Caco-2 (cell line): ENCODE measurements at regions not wholly inside any gene's neighbourhood (a gene's known extent, or its start where the extent isn't known, plus 50 kb on each side); places are given as distances from the start of the nearest gene placed in this dataset.

ENCODE experiments used
- BruUV-seq: library from RNA; stranded (reverse); fragments of 400-500 nt; replicated peaks from 2 replicates; lab custom pipeline; 2021; lab: Mats Ljungman, UMichigan
- CTCF ChIA-PET: fragments of 300-600 bp; sonication (Branson Sonifier 250); formaldehyde crosslinking; loops from one replicate; lab custom pipeline; 2022; ENCODE audit warnings: antibody characterized with exemption; lab: Charles Lee
- POLR2A ChIA-PET: fragments of 300-600 bp; sonication (Branson Sonifier 250); formaldehyde crosslinking; loops from one replicate; lab custom pipeline; 2022; ENCODE audit warnings: antibody characterized with exemption; lab: Charles Lee
- DNase-seq, 2 experiments: peaks; one replicate each; pipeline versions ENCODE4 v3.0.0 to v3.0.0-alpha.2; 2020 to 2022
- H3K27me3 ChIP-seq: replicated peaks from 2 replicates; pipeline ENCODE4 v1.6.0; 2011; ENCODE audit warnings: low read length; ENCODE audit not compliant: control insufficient read depth, insufficient read depth
- H3K36me3 ChIP-seq: 2 replicates; pipeline ENCODE4 v1.5.1; 2011; ENCODE audit warnings: low read length; ENCODE audit not compliant: control insufficient read depth, insufficient read depth
- H3K4me1 ChIP-seq: fragments of 250-450 bp; sonication (Bioruptor Pico); 2 replicates; pipeline ENCODE4 v1.5.1; 2020; ENCODE audit warnings: mild to moderate bottlenecking
- H3K4me3 ChIP-seq: 2 replicates; pipeline ENCODE4 v1.5.1; 2011; ENCODE audit warnings: low read depth, mild to moderate bottlenecking, control low read depth, low read length
- H3K9me3 ChIP-seq: fragments of 250-450 bp; sonication (Bioruptor Pico); 2 replicates; pipeline ENCODE4 v1.5.1; 2020; ENCODE audit warnings: mild to moderate bottlenecking, moderate library complexity
- H3K27ac Mint-ChIP-seq: one replicate; pipeline ENCODE4 v1.8.0; 2022; ENCODE audit warnings: mixed read lengths; ENCODE audit not compliant: unreplicated experiment
- H3K27me3 Mint-ChIP-seq: one replicate; pipeline ENCODE4 v1.8.0; 2022; ENCODE audit warnings: mixed read lengths; ENCODE audit not compliant: insufficient read depth, unreplicated experiment
- H3K36me3 Mint-ChIP-seq: one replicate; pipeline ENCODE4 v1.8.0; 2022; ENCODE audit warnings: mild to moderate bottlenecking, mixed read lengths; ENCODE audit not compliant: insufficient read depth, unreplicated experiment
- H3K4me1 Mint-ChIP-seq: one replicate; pipeline ENCODE4 v1.8.0; 2022; ENCODE audit warnings: low read depth, mixed read lengths; ENCODE audit not compliant: unreplicated experiment
- H3K4me3 Mint-ChIP-seq: one replicate; pipeline ENCODE4 v1.8.0; 2022; ENCODE audit warnings: mild to moderate bottlenecking, moderate library complexity, mixed read lengths; ENCODE audit not compliant: unreplicated experiment
- H3K9me3 Mint-ChIP-seq: one replicate; pipeline ENCODE4 v1.8.0; 2022; ENCODE audit warnings: mixed read lengths; ENCODE audit not compliant: unreplicated experiment
- intact Hi-C: fragments of 100-400 bp; cut with micrococcal nuclease; formaldehyde crosslinking; loops from one replicate; pipeline ENCODE4 v1.10.0; 2022; ENCODE audit not compliant: unreplicated experiment
- TF ChIP-seq, protein P1 (sequence below), 2 experiments: fragments of 200-600 bp in 1 of 2; IDR thresholded peaks; 1 replicate in 1 of 2; 2 replicates in 1 of 2; pipeline versions ENCODE4 v1.5.1 to v1.8.0; 2011 to 2022; ENCODE audit warnings: antibody characterized with exemption in 1 of 2, control low read depth in 1 of 2, inconsistent platforms in 1 of 2, low read depth in 1 of 2, low read length in 1 of 2, mild to moderate bottlenecking in 1 of 2, moderate library complexity in 1 of 2; ENCODE audit not compliant: insufficient read depth in 1 of 2, severe bottlenecking in 1 of 2, unreplicated experiment in 1 of 2

DNA sequence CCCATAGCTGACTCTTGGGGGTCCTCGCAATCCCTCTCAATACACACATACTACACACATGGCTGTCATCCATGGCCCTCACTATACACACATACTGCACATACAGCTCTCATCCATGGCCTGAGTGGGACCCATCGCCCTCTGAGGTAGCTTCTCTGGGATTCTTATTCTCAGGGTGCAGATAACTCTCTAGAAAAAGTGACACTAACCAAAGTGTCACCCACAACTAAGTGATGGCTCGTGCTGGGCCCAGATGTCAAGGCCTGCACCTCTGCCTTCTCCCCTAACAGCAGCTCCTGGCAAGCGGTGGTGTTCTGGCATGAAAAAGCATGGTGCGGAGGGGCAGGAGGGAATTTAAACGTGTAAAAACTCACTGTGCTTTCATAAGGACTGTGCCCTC, 62.7 kb upstream of the ZPBP start:
- Mint-ChIP-seq H3K4me1 (no peaks in the 10 kb centered on the region), H3K4me3 (no peak overlapping the region), H3K9me3 (no peaks in the 10 kb centered on the region), H3K36me3 (no peaks in the 10 kb centered on the region), H3K27me3 (peaks cover 13% of the 10 kb centered on the region), H3K27ac (no peak overlapping the region)
- TF ChIP-seq, protein P1, sequence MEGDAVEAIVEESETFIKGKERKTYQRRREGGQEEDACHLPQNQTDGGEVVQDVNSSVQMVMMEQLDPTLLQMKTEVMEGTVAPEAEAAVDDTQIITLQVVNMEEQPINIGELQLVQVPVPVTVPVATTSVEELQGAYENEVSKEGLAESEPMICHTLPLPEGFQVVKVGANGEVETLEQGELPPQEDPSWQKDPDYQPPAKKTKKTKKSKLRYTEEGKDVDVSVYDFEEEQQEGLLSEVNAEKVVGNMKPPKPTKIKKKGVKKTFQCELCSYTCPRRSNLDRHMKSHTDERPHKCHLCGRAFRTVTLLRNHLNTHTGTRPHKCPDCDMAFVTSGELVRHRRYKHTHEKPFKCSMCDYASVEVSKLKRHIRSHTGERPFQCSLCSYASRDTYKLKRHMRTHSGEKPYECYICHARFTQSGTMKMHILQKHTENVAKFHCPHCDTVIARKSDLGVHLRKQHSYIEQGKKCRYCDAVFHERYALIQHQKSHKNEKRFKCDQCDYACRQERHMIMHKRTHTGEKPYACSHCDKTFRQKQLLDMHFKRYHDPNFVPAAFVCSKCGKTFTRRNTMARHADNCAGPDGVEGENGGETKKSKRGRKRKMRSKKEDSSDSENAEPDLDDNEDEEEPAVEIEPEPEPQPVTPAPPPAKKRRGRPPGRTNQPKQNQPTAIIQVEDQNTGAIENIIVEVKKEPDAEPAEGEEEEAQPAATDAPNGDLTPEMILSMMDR (IDR thresholded peaks at IDR 0.05; ENCODE audit: insufficient read depth in 1 of 2, low read depth in 1 of 2, low read length in 1 of 2, severe bottlenecking in 1 of 2, unreplicated experiment in 1 of 2): no peak
- no peaks in the 10 kb centered on the region for H3K27me3 ChIP-seq
- intact Hi-C loops: no loop called here
- H3K9me3 ChIP-seq: no peaks in the 10 kb centered on the region
- ChIA-PET CTCF (no interaction called here), POLR2A (no interaction called here)
- H3K4me1 ChIP-seq: no peaks in the 10 kb centered on the region
- no peaks in the 10 kb centered on the region for H3K36me3 ChIP-seq
- no peak overlapping the region for H3K4me3 ChIP-seq
- DNase-seq: no peak
- no TSS peak for BruUV-seq

DNA sequence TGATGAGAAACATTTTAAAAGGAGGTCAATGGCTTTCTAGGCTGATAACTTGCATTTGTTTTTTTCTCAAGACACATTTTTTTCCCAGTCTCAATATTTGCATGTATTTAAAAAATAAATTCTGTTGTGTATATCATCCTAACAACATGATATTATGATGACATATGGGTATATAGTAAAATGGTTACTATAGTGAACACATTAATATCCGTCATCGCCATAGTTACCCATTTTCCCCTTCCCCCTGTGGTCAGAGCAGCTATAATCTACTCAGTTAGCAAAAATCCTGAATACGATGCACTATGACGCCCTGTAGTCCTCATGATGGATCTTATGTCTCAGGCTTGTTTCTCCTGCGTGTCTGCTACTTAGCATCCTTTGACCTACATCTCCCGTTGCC, 60.9 kb upstream of the ZPBP start:
- Mint-ChIP-seq H3K27ac (no peak overlapping the region), H3K4me3 (no peak overlapping the region), H3K9me3 (no peaks in the 10 kb centered on the region), H3K36me3 (no peaks in the 10 kb centered on the region), H3K4me1 (no peaks in the 10 kb centered on the region), H3K27me3 (peaks cover 16% of the 10 kb centered on the region)
- Histone ChIP-seq H3K27me3 (no peaks in the 10 kb centered on the region), H3K36me3 (no peaks in the 10 kb centered on the region), H3K4me3 (no peak overlapping the region), H3K4me1 (no peaks in the 10 kb centered on the region), H3K9me3 (no peaks in the 10 kb centered on the region)
- intact Hi-C loops: no loop called here
- BruUV-seq: no TSS peak
- no peak for DNase-seq
- TF ChIP-seq, protein P1 (IDR thresholded peaks at IDR 0.05; ENCODE audit: insufficient read depth in 1 of 2, low read depth in 1 of 2, low read length in 1 of 2, severe bottlenecking in 1 of 2, unreplicated experiment in 1 of 2): no peak
- CTCF ChIA-PET: no interaction called here
- POLR2A ChIA-PET: no interaction called here

DNA sequence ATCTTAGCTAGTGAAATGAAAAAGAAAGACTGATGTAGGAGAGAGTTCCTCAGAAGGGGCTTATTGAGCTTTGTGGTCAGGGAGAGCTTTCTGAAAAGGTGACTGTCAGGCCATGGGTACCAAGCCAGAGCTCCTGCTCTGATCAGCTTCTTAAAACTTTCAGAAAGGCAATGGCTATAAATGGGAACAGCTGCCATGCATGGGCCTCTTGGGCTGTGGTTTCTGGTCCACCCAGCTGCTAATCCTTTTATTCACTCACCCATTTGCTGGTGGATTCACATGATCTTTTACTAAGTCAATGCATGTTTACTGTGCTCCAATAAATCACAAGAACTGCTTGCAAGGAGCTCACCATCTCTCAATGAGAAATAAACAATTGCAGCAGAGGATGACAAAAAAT, 60.1 kb upstream of the ZPBP start:
- Mint-ChIP-seq H3K27me3 (peaks cover 16% of the 10 kb centered on the region), H3K36me3 (no peaks in the 10 kb centered on the region), H3K4me1 (no peaks in the 10 kb centered on the region), H3K27ac (no peak overlapping the region), H3K4me3 (no peak overlapping the region), H3K9me3 (no peaks in the 10 kb centered on the region)
- ChIA-PET POLR2A (no interaction called here), CTCF (no interaction called here)
- TF ChIP-seq, protein P1 (IDR thresholded peaks at IDR 0.05; ENCODE audit: insufficient read depth in 1 of 2, low read depth in 1 of 2, low read length in 1 of 2, severe bottlenecking in 1 of 2, unreplicated experiment in 1 of 2): no peak
- Histone ChIP-seq H3K4me3 (no peak overlapping the region), H3K36me3 (no peaks in the 10 kb centered on the region), H3K9me3 (no peaks in the 10 kb centered on the region), H3K4me1 (no peaks in the 10 kb centered on the region), H3K27me3 (no peaks in the 10 kb centered on the region)
- no peak for DNase-seq
- intact Hi-C loops: no loop called here
- BruUV-seq: no TSS peak
